Activated B cell treated with CpG ODN at 0.5 μM for 24 hours (primary cell): ENCODE measurements at regions not wholly inside any gene's neighbourhood (a gene's known extent, or its start where the extent isn't known, plus 50 kb on each side); places are given as distances from the start of the nearest gene placed in this dataset.

Experiments used
- ATAC-seq: fragments of 200-7000 bp; cut with Tn5 transposase; one replicate; pipeline ENCODE4 v1.10.0; 2021; ENCODE audit warnings: low read depth, mild to moderate bottlenecking, moderate library complexity
- CTCF ChIA-PET: fragments of 350-600 bp; sonication (Branson Sonifier 250); formaldehyde crosslinking; loops from one replicate; lab custom pipeline; 2021; ENCODE audit warnings: antibody characterized with exemption; lab: Charles Lee
- POLR2A ChIA-PET: fragments of 350-600 bp; sonication (Branson Sonifier 250); formaldehyde crosslinking; loops from one replicate; lab custom pipeline; 2021; ENCODE audit warnings: antibody characterized with exemption; lab: Charles Lee
- DNase-seq: peaks from one replicate; pipeline ENCODE4 v3.0.0; 2022
- H3K27ac Mint-ChIP-seq: one replicate; pipeline ENCODE4 v1.8.0; 2020; ENCODE audit warnings: mixed read lengths
- H3K27me3 Mint-ChIP-seq: one replicate; pipeline ENCODE4 v1.8.0; 2021; ENCODE audit warnings: mixed read lengths
- H3K36me3 Mint-ChIP-seq: one replicate; pipeline ENCODE4 v1.8.0; 2021; ENCODE audit warnings: low read depth, mixed read lengths
- H3K4me1 Mint-ChIP-seq: one replicate; pipeline ENCODE4 v1.8.0; 2021; ENCODE audit warnings: mixed read lengths
- H3K4me3 Mint-ChIP-seq: one replicate; pipeline ENCODE4 v1.8.0; 2020; ENCODE audit warnings: mild to moderate bottlenecking, mixed read lengths
- H3K9me3 Mint-ChIP-seq: one replicate; pipeline ENCODE4 v1.8.0; 2020; ENCODE audit warnings: mixed read lengths
- intact Hi-C: fragments of 100-400 bp; cut with micrococcal nuclease; formaldehyde crosslinking; loops from one replicate; pipeline ENCODE4 v1.15.1; 2024
- TF ChIP-seq, protein P1 (sequence below): fragments of 200-600 bp; IDR thresholded peaks from one replicate; pipeline ENCODE4 v1.8.0; 2022; ENCODE audit warnings: antibody characterized with exemption, mild to moderate bottlenecking

DNA sequence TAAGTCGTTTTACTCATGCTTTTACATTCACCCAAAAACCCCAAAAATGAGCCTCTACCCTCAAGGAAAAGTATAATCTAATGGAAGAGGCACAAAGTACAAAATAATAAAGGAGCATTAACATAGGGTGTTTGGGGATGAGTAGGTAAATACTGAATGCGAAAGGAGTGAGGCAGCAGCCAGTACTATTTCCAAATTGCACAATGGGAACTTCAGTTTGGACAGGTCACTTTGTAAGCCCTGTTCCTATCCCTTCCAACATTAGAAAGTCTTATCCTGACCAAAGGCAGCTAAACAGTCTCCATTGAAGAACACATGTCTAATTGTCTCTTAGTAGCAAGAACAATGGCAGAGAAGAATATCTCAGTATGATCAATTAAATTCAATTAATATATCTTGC lies 728.3 kb downstream of the GBE1 start:
- peaks cover 11% of the 10 kb centered on the region for H3K9me3 Mint-ChIP-seq
- H3K36me3 Mint-ChIP-seq, result no peaks in the 10 kb centered on the region
- no peak overlapping the region for H3K4me3 Mint-ChIP-seq
- no peaks in the 10 kb centered on the region for H3K27me3 Mint-ChIP-seq
- ChIA-PET POLR2A (no interaction called here), CTCF (no interaction called here)
- TF ChIP-seq, protein P1, sequence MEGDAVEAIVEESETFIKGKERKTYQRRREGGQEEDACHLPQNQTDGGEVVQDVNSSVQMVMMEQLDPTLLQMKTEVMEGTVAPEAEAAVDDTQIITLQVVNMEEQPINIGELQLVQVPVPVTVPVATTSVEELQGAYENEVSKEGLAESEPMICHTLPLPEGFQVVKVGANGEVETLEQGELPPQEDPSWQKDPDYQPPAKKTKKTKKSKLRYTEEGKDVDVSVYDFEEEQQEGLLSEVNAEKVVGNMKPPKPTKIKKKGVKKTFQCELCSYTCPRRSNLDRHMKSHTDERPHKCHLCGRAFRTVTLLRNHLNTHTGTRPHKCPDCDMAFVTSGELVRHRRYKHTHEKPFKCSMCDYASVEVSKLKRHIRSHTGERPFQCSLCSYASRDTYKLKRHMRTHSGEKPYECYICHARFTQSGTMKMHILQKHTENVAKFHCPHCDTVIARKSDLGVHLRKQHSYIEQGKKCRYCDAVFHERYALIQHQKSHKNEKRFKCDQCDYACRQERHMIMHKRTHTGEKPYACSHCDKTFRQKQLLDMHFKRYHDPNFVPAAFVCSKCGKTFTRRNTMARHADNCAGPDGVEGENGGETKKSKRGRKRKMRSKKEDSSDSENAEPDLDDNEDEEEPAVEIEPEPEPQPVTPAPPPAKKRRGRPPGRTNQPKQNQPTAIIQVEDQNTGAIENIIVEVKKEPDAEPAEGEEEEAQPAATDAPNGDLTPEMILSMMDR, result no peak
- intact Hi-C loops, result no loop called here
- ATAC-seq (no peak), DNase-seq (no peak)
- H3K4me1 Mint-ChIP-seq, result no peaks in the 10 kb centered on the region
- no peak overlapping the region for H3K27ac Mint-ChIP-seq

DNA sequence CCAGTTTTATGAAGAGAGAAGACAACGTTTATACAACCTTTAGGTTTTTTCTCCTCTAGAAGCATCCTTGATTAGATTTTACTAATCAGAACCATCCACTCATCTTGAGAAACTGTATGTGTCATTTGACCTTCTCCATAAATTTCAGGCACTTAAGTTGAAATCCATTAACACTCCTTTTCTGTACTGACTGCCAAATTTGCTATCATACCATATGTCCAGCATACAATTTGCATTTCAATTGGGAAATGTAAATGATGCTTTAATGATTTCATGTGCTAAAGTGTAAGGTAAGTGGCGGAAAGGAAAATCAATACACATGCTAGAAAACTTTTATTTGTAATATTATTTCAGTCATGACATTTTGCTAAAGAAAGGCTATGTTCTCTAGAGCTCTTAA lies 731.6 kb downstream of the GBE1 start:
- no peak for DNase-seq
- no peaks in the 10 kb centered on the region for H3K36me3 Mint-ChIP-seq
- no peak overlapping the region for H3K27ac Mint-ChIP-seq
- peaks cover 7% of the 10 kb centered on the region for H3K9me3 Mint-ChIP-seq
- no peaks in the 10 kb centered on the region for H3K27me3 Mint-ChIP-seq
- ATAC-seq, result no peak
- H3K4me1 Mint-ChIP-seq, result no peaks in the 10 kb centered on the region
- intact Hi-C loops, result no loop called here
- ChIA-PET POLR2A (no interaction called here), CTCF (no interaction called here)
- H3K4me3 Mint-ChIP-seq, result no peak overlapping the region
- TF ChIP-seq, protein P1, result no peak

DNA sequence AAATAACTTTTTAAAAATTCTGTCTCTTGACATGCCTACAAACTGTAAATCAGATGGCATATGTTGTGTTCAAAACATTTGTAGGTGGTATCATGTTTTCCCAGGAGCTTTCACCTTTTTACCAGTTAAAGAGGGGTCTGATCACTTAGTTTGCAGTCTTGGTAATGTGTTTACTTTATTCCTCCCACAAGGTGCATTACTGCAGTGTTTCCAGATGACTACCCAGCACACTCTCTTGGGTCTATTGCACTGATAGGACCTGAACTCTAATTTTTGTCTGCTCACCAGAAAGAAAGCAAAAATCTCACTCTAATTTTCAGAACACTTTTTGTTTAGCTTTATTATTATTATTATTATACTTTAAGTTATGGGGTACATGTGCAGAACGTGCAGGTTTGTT lies 734.1 kb downstream of the GBE1 start:
- Mint-ChIP-seq H3K4me1 (no peaks in the 10 kb centered on the region), H3K9me3 (peaks cover 7% of the 10 kb centered on the region), H3K36me3 (no peaks in the 10 kb centered on the region), H3K27me3 (no peaks in the 10 kb centered on the region), H3K4me3 (no peak overlapping the region), H3K27ac (no peak overlapping the region)
- ATAC-seq (no peak), DNase-seq (no peak)
- ChIA-PET CTCF (no interaction called here), POLR2A (no interaction called here)
- TF ChIP-seq, protein P1, result no peak
- intact Hi-C loops, result no loop called here

DNA sequence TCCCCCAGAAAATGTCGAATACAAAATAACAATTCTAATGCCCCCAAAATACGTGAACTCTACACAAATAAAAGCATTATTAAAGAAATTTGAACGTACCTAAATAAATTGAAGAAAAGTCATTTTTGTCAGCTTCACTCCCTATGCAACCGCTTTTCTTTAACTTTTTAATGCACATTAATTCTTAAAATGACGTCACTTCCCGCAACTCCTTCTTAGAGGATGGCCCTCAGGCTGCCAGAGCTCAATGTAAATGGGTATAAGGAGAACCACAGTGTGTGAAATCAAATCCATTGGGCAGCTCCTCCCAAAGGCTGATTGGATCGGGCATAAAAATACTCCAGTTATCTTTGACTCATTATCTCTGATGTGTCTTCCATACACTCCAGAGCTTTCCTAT lies 736.9 kb downstream of the GBE1 start:
- no peaks in the 10 kb centered on the region for H3K27me3 Mint-ChIP-seq
- peaks cover 5% of the 10 kb centered on the region for H3K9me3 Mint-ChIP-seq
- CTCF ChIA-PET, result no interaction called here
- ATAC-seq (no peak), DNase-seq (no peak)
- H3K36me3 Mint-ChIP-seq, result no peaks in the 10 kb centered on the region
- TF ChIP-seq, protein P1, result no peak
- H3K4me3 Mint-ChIP-seq, result no peak overlapping the region
- POLR2A ChIA-PET, result no interaction called here
- H3K4me1 Mint-ChIP-seq, result no peaks in the 10 kb centered on the region
- no peak overlapping the region for H3K27ac Mint-ChIP-seq
- intact Hi-C loops, result no loop called here

DNA sequence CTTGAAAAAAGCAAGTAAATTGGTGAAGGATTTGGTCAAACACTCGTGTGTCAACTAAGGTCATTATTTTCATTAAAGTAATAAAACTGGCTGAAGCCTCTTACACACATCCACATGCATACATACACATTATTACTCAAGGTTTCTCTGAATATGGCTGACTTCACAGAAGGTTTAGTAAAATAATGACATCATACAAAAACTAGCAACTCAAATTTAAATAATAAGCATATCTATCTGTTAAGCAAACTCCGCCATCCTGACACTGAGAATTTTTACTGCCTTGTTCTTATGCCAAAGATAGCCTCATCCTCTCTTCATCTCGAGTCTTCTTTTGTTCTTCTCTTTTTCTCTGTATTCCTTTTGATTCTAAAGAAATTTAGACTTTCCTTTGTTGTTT lies 739.1 kb downstream of the GBE1 start:
- no peak for DNase-seq
- H3K27me3 Mint-ChIP-seq, result no peaks in the 10 kb centered on the region
- intact Hi-C loops, result no loop called here
- ATAC-seq, result no peak
- H3K4me1 Mint-ChIP-seq, result no peaks in the 10 kb centered on the region
- ChIA-PET POLR2A (no interaction called here), CTCF (no interaction called here)
- TF ChIP-seq, protein P1, result no peak
- H3K27ac Mint-ChIP-seq, result no peak overlapping the region
- H3K36me3 Mint-ChIP-seq, result no peaks in the 10 kb centered on the region
- peaks cover 6% of the 10 kb centered on the region for H3K9me3 Mint-ChIP-seq
- no peak overlapping the region for H3K4me3 Mint-ChIP-seq
